H1 (cell line): ENCODE measurements at regions not wholly inside any gene's neighbourhood (a gene's known extent, or its start where the extent isn't known, plus 50 kb on each side); places are given as distances from the start of the nearest gene placed in this dataset.

Experiments
- CTCF ChIA-PET: fragments of 300-600 bp; sonication (Branson Sonifier 250); formaldehyde crosslinking; loops from one replicate; lab custom pipeline; 2021; ENCODE audit not compliant: partially characterized antibody; lab: Charles Lee
- POLR2A ChIA-PET: fragments of 300-600 bp; sonication (Branson Sonifier 250); formaldehyde crosslinking; loops from one replicate; lab custom pipeline; 2021; ENCODE audit warnings: inconsistent platforms; ENCODE audit not compliant: partially characterized antibody; lab: Charles Lee
- DNase-seq, 2 experiments: peaks; one replicate each; pipeline versions ENCODE4 v3.0.0 to v3.0.0-alpha.2; 2010 to 2022; ENCODE audit warnings: low spot score in 2 of 2, low read depth in 1 of 2, mixed read lengths in 1 of 2
- FAIRE-seq: peaks from 2 replicates; lab custom pipeline; 2011; peaks lifted over from hg19 to GRCh38; lab: Jason Lieb, UNC
- H2AFZ ChIP-seq: 2 replicates; pipeline ENCODE4 v1.8.1; 2012; ENCODE audit warnings: low read length, inconsistent platforms
- H2AK5ac ChIP-seq: 2 replicates; pipeline ENCODE4 v1.6.1; 2013; ENCODE audit warnings: low read depth, low read length
- H2BK120ac ChIP-seq: replicated peaks from 2 replicates; pipeline ENCODE3; 2013; ENCODE audit warnings: low read depth, low read length, inconsistent platforms
- H2BK12ac ChIP-seq: 2 replicates; pipeline ENCODE4 v1.6.1; 2013; ENCODE audit warnings: low read depth, low read length
- H2BK15ac ChIP-seq: 2 replicates; pipeline ENCODE4 v1.6.1; 2013; ENCODE audit warnings: low read length
- H2BK20ac ChIP-seq: 2 replicates; pipeline ENCODE4 v1.6.1; 2013; ENCODE audit warnings: low read length
- H2BK5ac ChIP-seq: 2 replicates; pipeline ENCODE4 v1.6.1; 2013; ENCODE audit warnings: low read depth, low read length
- H3K14ac ChIP-seq: 2 replicates; pipeline ENCODE4 v1.6.1; 2013; ENCODE audit warnings: inconsistent platforms; ENCODE audit not compliant: insufficient read length
- H3K18ac ChIP-seq: 2 replicates; pipeline ENCODE4 v1.6.1; 2013; ENCODE audit warnings: low read length; ENCODE audit errors: extremely low read depth
- H3K23ac ChIP-seq: 2 replicates; pipeline ENCODE4 v1.6.1; 2013; ENCODE audit warnings: inconsistent platforms; ENCODE audit not compliant: insufficient read length
- H3K23me2 ChIP-seq: 2 replicates; pipeline ENCODE4 v1.6.1; 2013; ENCODE audit warnings: low read depth, low read length
- H3K27ac ChIP-seq: 2 replicates; pipeline ENCODE4 v1.6.1; 2011; ENCODE audit warnings: low read depth, low read length, inconsistent platforms
- H3K27me3 ChIP-seq, 4 experiments: replicated peaks in 1 of 4; 1 replicate in 1 of 4; 2 replicates in 3 of 4; pipeline versions ENCODE4 v1.6.1 to v1.8.1; 2011 to 2013; ENCODE audit warnings: low read length in 3 of 4, mild to moderate bottlenecking in 3 of 4, inconsistent platforms in 2 of 4, mixed read lengths in 2 of 4, moderate library complexity in 1 of 4; ENCODE audit not compliant: control insufficient read depth in 3 of 4, insufficient read depth in 3 of 4; ENCODE audit errors: extremely low read depth in 1 of 4
- H3K36me3 ChIP-seq, 4 experiments: 2 replicates each; pipeline versions ENCODE4 v1.6.1 to v1.8.1; 2011 to 2013; ENCODE audit warnings: mild to moderate bottlenecking in 4 of 4, low read length in 3 of 4, moderate library complexity in 2 of 4, control low read depth in 1 of 4, inconsistent platforms in 1 of 4; ENCODE audit not compliant: insufficient read depth in 4 of 4, control insufficient read depth in 2 of 4
- H3K4ac ChIP-seq: replicated peaks from 2 replicates; pipeline ENCODE3; 2013; ENCODE audit warnings: low read length, low read depth, mixed read lengths, inconsistent platforms; ENCODE audit not compliant: insufficient read length
- H3K4me1 ChIP-seq, 4 experiments: replicated peaks in 1 of 4; 1 replicate in 1 of 4; 2 replicates in 3 of 4; pipeline versions ENCODE4 v1.6.1 to v1.8.1; 2011 to 2013; ENCODE audit warnings: low read length in 3 of 4, inconsistent platforms in 2 of 4, mixed read lengths in 1 of 4; ENCODE audit not compliant: insufficient read depth in 4 of 4, control insufficient read depth in 3 of 4
- H3K4me2 ChIP-seq, 2 experiments: 2 replicates each; pipeline versions ENCODE4 v1.6.1 to v1.8.1; 2011 to 2013; ENCODE audit warnings: low read depth in 2 of 2, low read length in 2 of 2, control low read depth in 1 of 2, inconsistent platforms in 1 of 2, mild to moderate bottlenecking in 1 of 2; ENCODE audit not compliant: insufficient read depth in 1 of 2
- H3K4me3 ChIP-seq, 4 experiments: fragments of 200-600, 300-600 bp in 1 of 4; sonication (generic), shearing (Covaris generic), sonication (Bioruptor Twin) in 1 of 4; 2 replicates each; pipeline versions ENCODE4 v1.5.1 to v1.8.1; 2011 to 2016; ENCODE audit warnings: low read length in 4 of 4, low read depth in 3 of 4, control low read depth in 2 of 4, inconsistent platforms in 2 of 4, mild to moderate bottlenecking in 2 of 4, mixed read lengths in 1 of 4, moderate library complexity in 1 of 4; ENCODE audit not compliant: insufficient read depth in 2 of 4; ENCODE audit errors: extremely low read depth in 1 of 4
- H3K56ac ChIP-seq: replicated peaks from 2 replicates; pipeline ENCODE3; 2013; ENCODE audit warnings: low read depth, mild to moderate bottlenecking, mixed read lengths, low read length, inconsistent platforms; ENCODE audit not compliant: insufficient read length
- H3K79me1 ChIP-seq: 2 replicates; pipeline ENCODE4 v1.6.1; 2013; ENCODE audit warnings: low read depth, low read length, control low read depth
- H3K79me2 ChIP-seq, 2 experiments: 2 replicates each; pipeline versions ENCODE4 v1.6.1 to v1.8.1; 2012 to 2013; ENCODE audit warnings: low read length in 2 of 2, mild to moderate bottlenecking in 2 of 2, inconsistent platforms in 1 of 2; ENCODE audit not compliant: insufficient read depth in 2 of 2, control insufficient read depth in 1 of 2
- H3K9ac ChIP-seq, 4 experiments: replicated peaks in 1 of 4; 1 replicate in 1 of 4; 2 replicates in 3 of 4; pipeline versions ENCODE4 v1.6.1 to v1.8.1; 2011 to 2013; ENCODE audit warnings: low read depth in 3 of 4, low read length in 3 of 4, control low read depth in 2 of 4, mild to moderate bottlenecking in 2 of 4, moderate library complexity in 2 of 4, inconsistent platforms in 1 of 4; ENCODE audit errors: extremely low read depth in 1 of 4
- H3K9me3 ChIP-seq, 2 experiments: 2 replicates each; pipeline versions ENCODE4 v1.6.1 to v1.8.1; 2012 to 2013; ENCODE audit warnings: mild to moderate bottlenecking in 2 of 2, moderate library complexity in 2 of 2, control low read depth in 1 of 2, inconsistent platforms in 1 of 2, low read depth in 1 of 2, low read length in 1 of 2, mixed read lengths in 1 of 2; ENCODE audit not compliant: insufficient read depth in 2 of 2
- H4K20me1 ChIP-seq, 2 experiments: replicated peaks in 1 of 2; 2 replicates each; pipeline versions ENCODE3 to v1.8.1; 2011 to 2013; ENCODE audit warnings: inconsistent platforms in 2 of 2, low read length in 2 of 2, mild to moderate bottlenecking in 1 of 2; ENCODE audit not compliant: insufficient read depth in 2 of 2, control insufficient read depth in 1 of 2
- H4K5ac ChIP-seq: 2 replicates; pipeline ENCODE4 v1.6.1; 2013; ENCODE audit warnings: low read length, low read depth, mixed read lengths, inconsistent platforms; ENCODE audit not compliant: insufficient read length
- H4K8ac ChIP-seq: 2 replicates; pipeline ENCODE4 v1.8.0; 2013; ENCODE audit warnings: mild to moderate bottlenecking, moderate library complexity, low read length, inconsistent platforms; ENCODE audit not compliant: insufficient read depth; ENCODE audit errors: extremely low read depth
- H4K91ac ChIP-seq: replicated peaks from 2 replicates; pipeline ENCODE3; 2013; ENCODE audit warnings: low read length, mixed read lengths, inconsistent platforms; ENCODE audit not compliant: insufficient read length
- BRCA1 ChIP-seq: IDR thresholded peaks from 2 replicates; pipeline ENCODE4 v1.6.1; 2012; ENCODE audit warnings: low read depth, low read length, improper control_type of control experiment
- CHD2 ChIP-seq: IDR thresholded peaks from 2 replicates; pipeline ENCODE4 v1.6.1; 2012; ENCODE audit warnings: low read length, improper control_type of control experiment
- EGR1 ChIP-seq: IDR thresholded peaks from 2 replicates; pipeline ENCODE4 v1.6.1; 2011; ENCODE audit warnings: low read depth, low read length, borderline replicate concordance
- EP300 ChIP-seq, 2 experiments: IDR thresholded peaks; 1 replicate in 1 of 2; 2 replicates in 1 of 2; pipeline ENCODE4 v1.6.1; 2011 to 2012; ENCODE audit warnings: low read depth in 2 of 2, low read length in 2 of 2, mild to moderate bottlenecking in 2 of 2, borderline replicate concordance in 1 of 2, inconsistent platforms in 1 of 2, moderate library complexity in 1 of 2
- GTF2F1 ChIP-seq: IDR thresholded peaks from 2 replicates; pipeline ENCODE4 v1.6.1; 2012; ENCODE audit warnings: low read depth, low read length, improper control_type of control experiment, borderline replicate concordance
- HDAC6 ChIP-seq: IDR thresholded peaks from one replicate; pipeline ENCODE4 v1.7.1; 2012; ENCODE audit warnings: low read depth, mild to moderate bottlenecking, inconsistent platforms, low read length, moderate library complexity
- MAFK ChIP-seq: IDR thresholded peaks from 2 replicates; pipeline ENCODE4 v1.6.1; 2012; ENCODE audit warnings: low read depth, mild to moderate bottlenecking, improper control_type of control experiment, low read length
- MAX ChIP-seq: IDR thresholded peaks from 2 replicates; pipeline ENCODE4 v1.6.1; 2012; ENCODE audit warnings: inconsistent platforms
- POLR2A ChIP-seq, 2 experiments: IDR thresholded peaks; 1 replicate in 1 of 2; 2 replicates in 1 of 2; pipeline ENCODE4 v1.6.1; 2011; ENCODE audit warnings: low read depth in 2 of 2, low read length in 2 of 2, mild to moderate bottlenecking in 2 of 2; ENCODE audit errors: control extremely low read depth in 1 of 2
- SP1 ChIP-seq: IDR thresholded peaks from 2 replicates; pipeline ENCODE4 v1.6.1; 2011; ENCODE audit warnings: low read depth, low read length
- SP2 ChIP-seq: IDR thresholded peaks from 2 replicates; pipeline ENCODE4 v1.6.1; 2012; ENCODE audit warnings: mild to moderate bottlenecking, low read length, inconsistent platforms
- SP4 ChIP-seq: IDR thresholded peaks from 2 replicates; pipeline ENCODE4 v1.6.1; 2012; ENCODE audit warnings: low read length, inconsistent platforms
- SRF ChIP-seq: IDR thresholded peaks from 2 replicates; pipeline ENCODE4 v1.6.1; 2011; ENCODE audit warnings: mild to moderate bottlenecking, low read depth, low read length, moderate library complexity
- TAF1 ChIP-seq: IDR thresholded peaks from 2 replicates; pipeline ENCODE4 v1.6.1; 2011; ENCODE audit warnings: mild to moderate bottlenecking, low read depth, low read length
- ZNF274 ChIP-seq: IDR thresholded peaks from 2 replicates; pipeline ENCODE4 v1.7.0; 2012; ENCODE audit warnings: low read length, borderline replicate concordance; ENCODE audit errors: extremely low read depth
- WGBS, 2 experiments: shearing (Covaris generic) in 1 of 2; methylation state at CpG; one replicate each; pipeline versions ENCODE4 v1.1.6 to v1.1.7; 2013 to 2015; ENCODE audit warnings: low lambda C conversion rate in 2 of 2, mixed read lengths in 2 of 2, inconsistent platforms in 1 of 2, low coverage in 1 of 2, missing lambda C conversion rate in 1 of 2; ENCODE audit not compliant: insufficient replicate concordance in 2 of 2, insufficient coverage in 1 of 2, insufficient read length in 1 of 2; ENCODE audit errors: extremely low coverage in 1 of 2, missing lambda C conversion rate in 1 of 2; 5-methylcytosine and 5-hydroxymethylcytosine counted together
- TF ChIP-seq, protein P1 (sequence below): IDR thresholded peaks from 2 replicates; pipeline ENCODE4 v1.6.1; 2011; ENCODE audit warnings: low read depth, mild to moderate bottlenecking, low read length; ENCODE audit not compliant: insufficient read depth

- POLR2A ChIA-PET = no interaction called here
- no peaks in the 10 kb centered on the region for H3K36me3 ChIP-seq
- H3K56ac ChIP-seq = no peak overlapping the region
- no peak overlapping the region for H3K18ac ChIP-seq
- H2BK120ac ChIP-seq = no peak overlapping the region
- no peak overlapping the region for H4K91ac ChIP-seq
- no peak overlapping the region for H4K8ac ChIP-seq
- H2BK15ac ChIP-seq = no peak overlapping the region
- DNase-seq (no peak), FAIRE-seq (no peak)
- no peak overlapping the region for H2AK5ac ChIP-seq
- CTCF ChIA-PET = interaction anchor here (0.6 to 2.6 kb wide), 7 partner anchors 10 to 234 kb away, joined by 3 to 9 read pairs (median 5); no protein-coding TSS in a partner anchor
- no peak overlapping the region for H3K9ac ChIP-seq
- no peak overlapping the region for H3K14ac ChIP-seq
- no peak overlapping the region for H2BK20ac ChIP-seq
- H2BK12ac ChIP-seq = no peak overlapping the region
- H3K4me2 ChIP-seq = no peak overlapping the region
- no peak overlapping the region for H2BK5ac ChIP-seq
- H4K20me1 ChIP-seq = no peaks in the 10 kb centered on the region
- no peak overlapping the region for H3K4me3 ChIP-seq
- peaks cover 7 to 13% (median 11%) of the 10 kb centered on the region in 4 experiments; a peak in 6 of 7 replicates for H3K4me1 ChIP-seq
- H2AFZ ChIP-seq = no peak overlapping the region
- H3K79me1 ChIP-seq = no peaks in the 10 kb centered on the region
- H3K27me3 ChIP-seq = peaks cover 0 to 11% (median 5%) of the 10 kb centered on the region in 4 experiments; a peak in 3 of 7 replicates
- H3K23ac ChIP-seq = no peak overlapping the region
- no peaks in the 10 kb centered on the region for H3K9me3 ChIP-seq
- no peak overlapping the region for H4K5ac ChIP-seq
- H3K27ac ChIP-seq = no peak overlapping the region
- no peaks in the 10 kb centered on the region for H3K23me2 ChIP-seq
- no peak overlapping the region for H3K4ac ChIP-seq
- WGBS, 2 experiments = 83% methylated on average over 2 of the region's 2 CpGs; no CpG with 5 or more reads in 1 of the 2 experiments
- no peaks in the 10 kb centered on the region for H3K79me2 ChIP-seq
- TF ChIP-seq EP300 (IDR thresholded peaks at IDR 0.05; ENCODE audit: borderline replicate concordance in 1 of 2, low read depth in 2 of 2, low read length in 2 of 2) (no peak), MAFK (no peak), ZNF274 (no peak), CHD2 (no peak), EGR1 (no peak), SP2 (no peak), MAX (no peak), SP4 (no peak), HDAC6 (no peak), TAF1 (no peak), SP1 (no peak), SRF (no peak), GTF2F1 (no peak), BRCA1 (no peak), POLR2A (IDR thresholded peaks at IDR 0.05; ENCODE audit: control extremely low read depth in 1 of 2, low read depth in 2 of 2, low read length in 2 of 2) (no peak)
- TF ChIP-seq, protein P1, sequence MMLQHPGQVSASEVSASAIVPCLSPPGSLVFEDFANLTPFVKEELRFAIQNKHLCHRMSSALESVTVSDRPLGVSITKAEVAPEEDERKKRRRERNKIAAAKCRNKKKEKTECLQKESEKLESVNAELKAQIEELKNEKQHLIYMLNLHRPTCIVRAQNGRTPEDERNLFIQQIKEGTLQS = no peak
Measured at GRCh38 chr10:64089648-64090047, 568.4 kb downstream of the REEP3 start.
